Vagina (tissue), 2 donors: ENCODE measurements at regions not wholly inside any gene's neighbourhood (a gene's known extent, or its start where the extent isn't known, plus 50 kb on each side); places are given as distances from the start of the nearest gene placed in this dataset.

Experiments used
- CTCF ChIP-seq, 3 experiments: fragments of 450-650 bp in 2 of 3; fragments of 200-600 bp in 1 of 3; sonication (generic) in 1 of 3; IDR thresholded peaks; one replicate each; pipeline ENCODE4 v1.5.1; 2017 to 2019; ENCODE audit warnings: antibody characterized with exemption in 3 of 3, mild to moderate bottlenecking in 2 of 3, moderate library complexity in 2 of 3
- POLR2A ChIP-seq, 2 donors: fragments of 450-650 bp; IDR thresholded peaks; one replicate each; pipeline ENCODE4 v1.6.1; 2017; ENCODE audit warnings: antibody characterized with exemption in 2 of 2, mild to moderate bottlenecking in 2 of 2, moderate library complexity in 2 of 2
- POLR2AphosphoS5 ChIP-seq, 2 donors: sonication (generic); formaldehyde crosslinking; IDR thresholded peaks; one replicate each; pipeline ENCODE4 v1.9.0; 2017; ENCODE audit warnings: antibody characterized with exemption in 2 of 2, mild to moderate bottlenecking in 2 of 2, low read depth in 1 of 2; ENCODE audit not compliant: insufficient read depth in 1 of 2

- TF ChIP-seq CTCF (IDR thresholded peaks at IDR 0.05) (no peak), POLR2A (IDR thresholded peaks at IDR 0.05) (no peak), POLR2AphosphoS5 (IDR thresholded peaks at IDR 0.05; ENCODE audit: insufficient read depth in 1 of 2, low read depth in 1 of 2) (no peak)
Measured at GRCh38 chr9:85466834-85467233, 274.9 kb downstream of the AGTPBP1 start.
